Endothelial cell (in vitro differentiated cells): ENCODE measurements at regions not wholly inside any gene's neighbourhood (a gene's known extent, or its start where the extent isn't known, plus 50 kb on each side); places are given as distances from the start of the nearest gene placed in this dataset.

ENCODE experiments used
- DNase-seq: peaks from one replicate; pipeline ENCODE4 v3.0.0; 2021; ENCODE audit warnings: low spot score
- H3K27ac Mint-ChIP-seq: one replicate; pipeline ENCODE4 v1.8.0; 2021; ENCODE audit warnings: mixed read lengths, inconsistent platforms; ENCODE audit not compliant: unreplicated experiment
- H3K27me3 Mint-ChIP-seq: one replicate; pipeline ENCODE4 v1.8.0; 2021; ENCODE audit warnings: mild to moderate bottlenecking, moderate library complexity, mixed read lengths, inconsistent platforms; ENCODE audit not compliant: unreplicated experiment
- H3K36me3 Mint-ChIP-seq: one replicate; pipeline ENCODE4 v1.8.0; 2021; ENCODE audit warnings: mild to moderate bottlenecking, low read depth, mixed read lengths, inconsistent platforms; ENCODE audit not compliant: unreplicated experiment
- H3K4me1 Mint-ChIP-seq: one replicate; pipeline ENCODE4 v1.8.0; 2021; ENCODE audit warnings: mild to moderate bottlenecking, mixed read lengths, inconsistent platforms; ENCODE audit not compliant: unreplicated experiment
- H3K4me3 Mint-ChIP-seq: one replicate; pipeline ENCODE4 v1.8.0; 2021; ENCODE audit warnings: mild to moderate bottlenecking, mixed read lengths, inconsistent platforms; ENCODE audit not compliant: unreplicated experiment
- H3K9me3 Mint-ChIP-seq: one replicate; pipeline ENCODE4 v1.8.0; 2021; ENCODE audit warnings: mixed read lengths, inconsistent platforms; ENCODE audit not compliant: unreplicated experiment
- CTCF ChIP-seq: fragments of 200-600 bp; sonication (generic); IDR thresholded peaks from one replicate; pipeline ENCODE4 v1.5.0; 2021; ENCODE audit warnings: antibody characterized with exemption; ENCODE audit not compliant: unreplicated experiment

GRCh38 chr1:17963513-17963912, 144.1 kb upstream of the IGSF21 start:
- no peak for TF ChIP-seq CTCF
- no peaks in the 10 kb centered on the region for H3K36me3 Mint-ChIP-seq
- no peak overlapping the region for H3K27ac Mint-ChIP-seq
- DNase-seq: no peak
- no peak overlapping the region for H3K4me3 Mint-ChIP-seq
- peaks cover 8% of the 10 kb centered on the region for H3K4me1 Mint-ChIP-seq
- peaks cover 2% of the 10 kb centered on the region for H3K27me3 Mint-ChIP-seq
- H3K9me3 Mint-ChIP-seq: no peaks in the 10 kb centered on the region

GRCh38 chr1:17965515-17966100, 142.0 kb upstream of the IGSF21 start:
- H3K36me3 Mint-ChIP-seq: no peaks in the 10 kb centered on the region
- DNase-seq: no peak
- H3K27ac Mint-ChIP-seq: no peak overlapping the region
- no peak for TF ChIP-seq CTCF
- no peak overlapping the region for H3K4me3 Mint-ChIP-seq
- no peaks in the 10 kb centered on the region for H3K9me3 Mint-ChIP-seq
- peaks cover 2% of the 10 kb centered on the region for H3K27me3 Mint-ChIP-seq
- H3K4me1 Mint-ChIP-seq: no peaks in the 10 kb centered on the region

- no peak overlapping the region for H3K4me3 Mint-ChIP-seq
- DNase-seq: no peak
- TF ChIP-seq CTCF: no peak
- no peak overlapping the region for H3K27ac Mint-ChIP-seq
- no peaks in the 10 kb centered on the region for H3K4me1 Mint-ChIP-seq
- peaks cover 2% of the 10 kb centered on the region for H3K27me3 Mint-ChIP-seq
- no peaks in the 10 kb centered on the region for H3K36me3 Mint-ChIP-seq
- no peaks in the 10 kb centered on the region for H3K9me3 Mint-ChIP-seq
Measured at GRCh38 chr1:17966341-17966740, 141.3 kb upstream of the IGSF21 start.

- H3K4me1 Mint-ChIP-seq: no peaks in the 10 kb centered on the region
- H3K27me3 Mint-ChIP-seq: peaks cover 2% of the 10 kb centered on the region
- no peak overlapping the region for H3K27ac Mint-ChIP-seq
- no peak for TF ChIP-seq CTCF
- no peak for DNase-seq
- H3K4me3 Mint-ChIP-seq: no peak overlapping the region
- no peaks in the 10 kb centered on the region for H3K9me3 Mint-ChIP-seq
- H3K36me3 Mint-ChIP-seq: no peaks in the 10 kb centered on the region
Measured at GRCh38 chr1:17967623-17968255, 139.9 kb upstream of the IGSF21 start.

- Mint-ChIP-seq H3K36me3 (no peaks in the 10 kb centered on the region), H3K4me3 (no peak overlapping the region), H3K9me3 (no peaks in the 10 kb centered on the region), H3K4me1 (no peaks in the 10 kb centered on the region), H3K27me3 (peaks cover 5% of the 10 kb centered on the region), H3K27ac (no peak overlapping the region)
- no peak for TF ChIP-seq CTCF
- DNase-seq: no peak
Measured at GRCh38 chr1:17970757-17971156, 136.8 kb upstream of the IGSF21 start.
